ENCODE measurements at regions not wholly inside any gene's neighbourhood (a gene's known extent, or its start where the extent isn't known, plus 50 kb on each side); places are given as distances from the start of the nearest gene placed in this dataset.

DNA sequence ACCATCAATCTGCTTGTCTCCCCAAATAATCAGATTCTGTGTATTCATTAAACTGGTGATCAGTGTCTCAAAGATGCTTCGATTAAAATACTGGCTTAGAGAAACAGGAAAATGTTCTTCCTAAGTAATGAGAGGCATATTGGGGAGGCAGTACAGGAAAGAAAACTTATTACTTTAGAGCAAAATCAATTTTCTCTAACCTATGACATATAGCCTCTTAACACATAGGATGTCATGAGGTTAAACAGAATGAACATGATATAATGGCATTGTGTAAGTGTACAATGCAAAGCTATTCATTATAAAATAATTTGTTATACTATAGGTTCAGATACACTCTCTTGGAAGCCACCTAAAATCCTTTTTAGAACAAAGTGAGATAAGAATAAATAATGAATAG is 819.3 kb downstream of the KCNJ2 start:
- Histone ChIP-seq H3K4me2 (ENCODE audit: insufficient read depth, low read length) (no peak overlapping the region), H3K27ac (ENCODE audit: insufficient read depth, low read depth, low read length) (no peak overlapping the region), H3K9me3 (replicated peaks; ENCODE audit: control insufficient read depth, insufficient read depth, low read length) (peaks cover 3% of the 10 kb centered on the region), H4K20me1 (replicated peaks; ENCODE audit: control insufficient read depth, extremely low read depth, insufficient read depth, low read length) (no peaks in the 10 kb centered on the region), H3K27me3 (ENCODE audit: control insufficient read depth in 2 of 2, insufficient read depth in 2 of 2, low read length in 2 of 2) (no peaks in the 10 kb centered on the region), H3K9me1 (replicated peaks; ENCODE audit: control insufficient read depth, extremely low read depth, insufficient read depth, low read length) (no peaks in the 10 kb centered on the region), H3K4me3 (replicated peaks in 1 of 3; ENCODE audit: insufficient read depth in 1 of 3, low read depth in 1 of 3, low read length in 3 of 3) (no peak overlapping the region), H3K9ac (replicated peaks; ENCODE audit: extremely low read depth, insufficient read depth, low read length) (no peak overlapping the region), H3K4me1 (ENCODE audit: control insufficient read depth, extremely low read depth, insufficient read depth, low read length) (no peaks in the 10 kb centered on the region), H3K36me3 (ENCODE audit: control insufficient read depth in 2 of 2, extremely low read depth in 1 of 2, insufficient read depth in 2 of 2, low read length in 2 of 2) (no peaks in the 10 kb centered on the region), H2AFZ (ENCODE audit: low read depth, low read length) (no peak overlapping the region), H3K79me2 (ENCODE audit: control insufficient read depth, insufficient read depth, low read length) (no peaks in the 10 kb centered on the region)
- DNase-seq (ENCODE audit: low read depth, low spot score) (no peak), FAIRE-seq (no peak)
- CTCF ChIA-PET: no interaction called here
- intact Hi-C loops (cut with micrococcal nuclease) (no loop called here), dilution Hi-C loops (cut with MboI; ENCODE audit: extremely low pct_ligation_motif_present, low sequenced_read_pairs) (no loop called here)
- TF ChIP-seq FOS (IDR thresholded peaks at IDR 0.05; ENCODE audit: borderline replicate concordance, insufficient read depth, low read length): no peak
- BruUV-seq (replicated peaks): no TSS peak
- POLR2A ChIA-PET: no interaction called here

DNA sequence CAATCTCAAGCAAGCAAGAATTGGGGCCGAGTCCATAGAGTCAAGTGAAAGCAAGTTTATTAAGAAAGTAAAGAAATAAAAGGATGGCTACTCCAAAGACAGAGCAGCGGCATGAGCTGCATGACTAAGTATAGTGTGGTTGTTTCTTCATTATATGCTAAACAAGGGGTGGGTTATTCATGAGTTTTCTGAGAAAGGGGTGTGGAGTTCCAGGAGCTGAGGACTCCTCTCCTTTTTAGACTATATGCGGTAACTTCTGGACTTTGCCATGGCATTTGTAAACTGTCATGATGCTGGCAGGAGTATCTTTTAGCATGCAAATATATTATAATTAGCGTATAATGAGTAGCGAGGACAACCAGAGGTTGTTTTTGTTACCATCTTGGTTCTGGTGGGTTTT is 819.9 kb downstream of the KCNJ2 start:
- Histone ChIP-seq H3K9me1 (replicated peaks; ENCODE audit: control insufficient read depth, extremely low read depth, insufficient read depth, low read length) (no peaks in the 10 kb centered on the region), H4K20me1 (replicated peaks; ENCODE audit: control insufficient read depth, extremely low read depth, insufficient read depth, low read length) (no peaks in the 10 kb centered on the region), H3K4me3 (replicated peaks in 1 of 3; ENCODE audit: insufficient read depth in 1 of 3, low read depth in 1 of 3, low read length in 3 of 3) (no peak overlapping the region), H3K4me1 (ENCODE audit: control insufficient read depth, extremely low read depth, insufficient read depth, low read length) (no peaks in the 10 kb centered on the region), H3K79me2 (ENCODE audit: control insufficient read depth, insufficient read depth, low read length) (no peaks in the 10 kb centered on the region), H3K27ac (ENCODE audit: insufficient read depth, low read depth, low read length) (no peak overlapping the region), H2AFZ (ENCODE audit: low read depth, low read length) (no peak overlapping the region), H3K4me2 (ENCODE audit: insufficient read depth, low read length) (no peak overlapping the region), H3K9me3 (replicated peaks; ENCODE audit: control insufficient read depth, insufficient read depth, low read length) (peaks cover 3% of the 10 kb centered on the region), H3K36me3 (ENCODE audit: control insufficient read depth in 2 of 2, extremely low read depth in 1 of 2, insufficient read depth in 2 of 2, low read length in 2 of 2) (no peaks in the 10 kb centered on the region), H3K9ac (replicated peaks; ENCODE audit: extremely low read depth, insufficient read depth, low read length) (no peak overlapping the region), H3K27me3 (ENCODE audit: control insufficient read depth in 2 of 2, insufficient read depth in 2 of 2, low read length in 2 of 2) (no peaks in the 10 kb centered on the region)
- dilution Hi-C loops (cut with MboI; ENCODE audit: extremely low pct_ligation_motif_present, low sequenced_read_pairs): no loop called here
- BruUV-seq (replicated peaks): no TSS peak
- POLR2A ChIA-PET: no interaction called here
- intact Hi-C loops (cut with micrococcal nuclease): no loop called here
- DNase-seq (ENCODE audit: low read depth, low spot score) (no peak), FAIRE-seq (no peak)
- CTCF ChIA-PET: no interaction called here
- TF ChIP-seq EZH2 (IDR thresholded peaks at IDR 0.05; ENCODE audit: borderline replicate concordance, low read depth, low read length, severe bottlenecking) (no peak), POLR2A (IDR thresholded peaks at IDR 0.05; ENCODE audit: low read depth, low read length) (no peak), MYC (IDR thresholded peaks at IDR 0.05; ENCODE audit: low read depth, low read length) (no peak)
- TF ChIP-seq, protein P1, sequence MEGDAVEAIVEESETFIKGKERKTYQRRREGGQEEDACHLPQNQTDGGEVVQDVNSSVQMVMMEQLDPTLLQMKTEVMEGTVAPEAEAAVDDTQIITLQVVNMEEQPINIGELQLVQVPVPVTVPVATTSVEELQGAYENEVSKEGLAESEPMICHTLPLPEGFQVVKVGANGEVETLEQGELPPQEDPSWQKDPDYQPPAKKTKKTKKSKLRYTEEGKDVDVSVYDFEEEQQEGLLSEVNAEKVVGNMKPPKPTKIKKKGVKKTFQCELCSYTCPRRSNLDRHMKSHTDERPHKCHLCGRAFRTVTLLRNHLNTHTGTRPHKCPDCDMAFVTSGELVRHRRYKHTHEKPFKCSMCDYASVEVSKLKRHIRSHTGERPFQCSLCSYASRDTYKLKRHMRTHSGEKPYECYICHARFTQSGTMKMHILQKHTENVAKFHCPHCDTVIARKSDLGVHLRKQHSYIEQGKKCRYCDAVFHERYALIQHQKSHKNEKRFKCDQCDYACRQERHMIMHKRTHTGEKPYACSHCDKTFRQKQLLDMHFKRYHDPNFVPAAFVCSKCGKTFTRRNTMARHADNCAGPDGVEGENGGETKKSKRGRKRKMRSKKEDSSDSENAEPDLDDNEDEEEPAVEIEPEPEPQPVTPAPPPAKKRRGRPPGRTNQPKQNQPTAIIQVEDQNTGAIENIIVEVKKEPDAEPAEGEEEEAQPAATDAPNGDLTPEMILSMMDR (IDR thresholded peaks at IDR 0.05; ENCODE audit: extremely low read depth in 1 of 2, insufficient read depth in 1 of 2, low read depth in 1 of 2, low read length in 2 of 2): no peak

Measured in endothelial cell of umbilical vein (primary cell).